ENCODE measurements at regions not wholly inside any gene's neighbourhood (a gene's known extent, or its start where the extent isn't known, plus 50 kb on each side); places are given as distances from the start of the nearest gene placed in this dataset.
"Not testable (repeated sequence)": the region's sequence is repeated elsewhere in the genome, so short reads cannot be mapped to it uniquely, and the experiment has no call there.

DNA sequence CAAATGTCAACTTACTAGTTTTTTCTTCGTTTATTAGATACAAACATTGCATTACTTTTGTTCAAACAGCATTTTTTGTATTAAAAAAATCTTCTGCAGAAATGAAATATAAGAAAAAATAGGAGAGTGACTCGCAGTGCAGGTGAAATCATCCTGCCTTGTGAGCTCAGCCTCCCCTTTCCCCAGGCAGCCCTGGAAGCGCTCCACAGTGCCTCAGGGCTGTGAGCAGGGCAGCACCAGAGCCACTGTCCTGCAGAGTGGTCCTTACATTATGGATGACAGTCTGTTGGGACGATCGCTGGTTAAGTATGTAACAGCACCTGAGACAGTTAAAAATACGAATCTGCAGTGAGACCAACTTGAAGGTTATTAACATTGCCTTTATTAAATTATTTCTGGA, 695.4 kb upstream of the POM121L12 start:
- Histone ChIP-seq H3K4me3 (ENCODE audit: low read length) (no peak overlapping the region), H3K4me1 (ENCODE audit: control insufficient read depth, low read depth, low read length) (no peaks in the 10 kb centered on the region), H3K9ac (ENCODE audit: low read length) (no peak overlapping the region), H3K27ac (ENCODE audit: low read length) (no peak overlapping the region), H3K36me3 (ENCODE audit: control insufficient read depth, low read depth, low read length) (no peaks in the 10 kb centered on the region), H3K9me3 (ENCODE audit: control insufficient read depth, low read depth, low read length) (no peaks in the 10 kb centered on the region), H3K27me3 (ENCODE audit: control insufficient read depth, insufficient read depth, low read length) (no peaks in the 10 kb centered on the region)

DNA sequence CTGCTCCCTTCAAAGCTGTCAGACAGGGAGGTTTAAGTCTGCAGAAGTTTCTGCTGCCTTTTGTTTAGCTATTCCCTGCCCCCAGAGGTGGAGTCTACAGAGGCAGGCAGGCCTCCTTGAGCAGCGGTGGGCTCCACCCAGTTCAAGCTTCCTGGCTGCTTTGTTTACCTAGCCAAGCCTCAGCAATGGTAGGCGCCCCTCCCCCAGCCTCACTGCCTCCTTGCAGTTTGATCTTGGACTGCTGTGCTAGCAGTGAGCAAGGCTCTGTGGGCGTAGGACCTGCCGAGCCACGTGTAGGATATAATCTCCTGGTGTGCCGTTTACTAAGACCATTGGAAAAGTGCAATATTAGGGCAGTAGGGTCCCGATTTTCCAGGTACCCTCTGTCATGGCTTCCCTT, 707.1 kb upstream of the POM121L12 start:
- not testable (repeated sequence) for H3K27me3 ChIP-seq (ENCODE audit: control insufficient read depth, insufficient read depth, low read length); H3K9me3 ChIP-seq (ENCODE audit: control insufficient read depth, low read depth, low read length); H3K4me3 ChIP-seq (ENCODE audit: low read length); H3K36me3 ChIP-seq (ENCODE audit: control insufficient read depth, low read depth, low read length); H3K27ac ChIP-seq (ENCODE audit: low read length); H3K4me1 ChIP-seq (ENCODE audit: control insufficient read depth, low read depth, low read length); H3K9ac ChIP-seq (ENCODE audit: low read length)

DNA sequence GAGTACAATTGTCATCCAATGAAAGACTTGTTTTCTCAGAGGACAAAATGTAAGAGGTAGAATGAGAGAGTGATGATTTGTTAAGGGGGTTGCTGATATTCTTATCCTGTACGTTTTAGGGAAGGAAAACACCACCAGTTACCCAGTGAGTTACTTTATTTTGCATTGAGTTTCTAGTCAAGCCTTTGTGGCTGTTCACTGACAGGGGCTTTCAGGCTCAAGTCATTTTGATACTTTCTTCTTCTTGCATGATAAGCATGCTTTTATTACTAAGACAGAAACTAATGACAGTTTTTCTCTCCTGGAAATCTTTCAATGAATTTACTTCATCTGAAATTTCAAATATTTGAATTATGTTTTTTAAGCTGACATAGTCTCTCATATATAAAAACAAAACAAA, 710.2 kb upstream of the POM121L12 start:
- no peaks in the 10 kb centered on the region for H3K9me3 ChIP-seq (ENCODE audit: control insufficient read depth, low read depth, low read length)
- H3K36me3 ChIP-seq (ENCODE audit: control insufficient read depth, low read depth, low read length): no peaks in the 10 kb centered on the region
- no peak overlapping the region for H3K27ac ChIP-seq (ENCODE audit: low read length)
- H3K4me1 ChIP-seq (ENCODE audit: control insufficient read depth, low read depth, low read length): no peaks in the 10 kb centered on the region
- H3K27me3 ChIP-seq (ENCODE audit: control insufficient read depth, insufficient read depth, low read length): no peaks in the 10 kb centered on the region
- H3K4me3 ChIP-seq (ENCODE audit: low read length): no peak overlapping the region
- no peak overlapping the region for H3K9ac ChIP-seq (ENCODE audit: low read length)

DNA sequence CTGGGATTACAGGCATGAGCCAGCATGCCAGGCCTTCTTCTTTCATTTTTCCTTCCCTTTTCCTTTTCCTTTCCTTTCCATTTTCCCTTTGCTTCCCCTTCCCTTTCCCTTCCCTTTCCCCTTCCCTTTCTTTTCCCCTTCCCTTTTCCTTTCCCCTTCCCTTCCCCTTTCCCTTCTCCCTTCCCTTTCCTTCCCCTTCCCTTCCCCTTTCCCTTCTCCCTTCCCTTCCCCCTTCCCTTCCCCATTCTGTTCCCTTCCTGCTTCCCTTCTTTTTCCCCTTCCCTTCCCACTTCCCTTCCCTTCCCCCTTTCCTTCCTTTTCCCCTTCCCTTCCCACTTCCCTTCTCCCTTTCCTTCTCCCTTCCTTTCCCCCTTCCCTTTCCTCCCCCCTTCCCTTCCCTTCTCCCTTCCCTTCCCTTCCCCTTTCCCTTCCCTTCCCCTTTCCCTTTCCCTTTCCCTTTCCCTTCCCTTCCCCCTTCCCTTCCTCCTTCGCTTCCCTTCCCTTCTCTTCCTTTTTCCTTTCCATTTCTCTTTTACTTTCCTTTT, 712.2 kb upstream of the POM121L12 start:
- Histone ChIP-seq H3K9me3 (ENCODE audit: control insufficient read depth, low read depth, low read length) (no peaks in the 10 kb centered on the region), H3K27me3 (ENCODE audit: control insufficient read depth, insufficient read depth, low read length) (no peaks in the 10 kb centered on the region), H3K4me3 (ENCODE audit: low read length) (no peak overlapping the region), H3K9ac (ENCODE audit: low read length) (no peak overlapping the region), H3K4me1 (ENCODE audit: control insufficient read depth, low read depth, low read length) (no peaks in the 10 kb centered on the region), H3K36me3 (ENCODE audit: control insufficient read depth, low read depth, low read length) (no peaks in the 10 kb centered on the region), H3K27ac (ENCODE audit: low read length) (no peak overlapping the region)

DNA sequence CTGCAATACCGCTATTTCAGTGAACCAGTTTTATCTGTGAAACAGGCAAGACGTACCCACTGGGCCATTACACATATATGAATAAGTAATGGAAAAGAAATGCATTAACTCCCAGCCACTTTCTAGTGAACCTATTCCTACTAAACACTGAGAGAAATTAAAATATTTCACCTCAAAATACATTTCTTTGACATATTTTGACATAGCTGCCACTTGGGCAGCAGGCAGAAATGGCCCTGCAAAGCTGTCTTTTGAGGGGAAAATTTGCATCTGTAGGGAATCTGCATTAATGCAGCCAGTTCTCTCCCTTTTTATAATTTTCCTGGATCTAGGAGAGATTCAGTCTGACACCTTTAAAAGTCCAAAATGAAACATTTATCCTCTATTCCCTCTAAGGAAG, 714.8 kb upstream of the POM121L12 start:
- Histone ChIP-seq H3K36me3 (ENCODE audit: control insufficient read depth, low read depth, low read length) (no peaks in the 10 kb centered on the region), H3K9ac (ENCODE audit: low read length) (no peak overlapping the region), H3K9me3 (ENCODE audit: control insufficient read depth, low read depth, low read length) (no peaks in the 10 kb centered on the region), H3K4me3 (ENCODE audit: low read length) (no peak overlapping the region), H3K27ac (ENCODE audit: low read length) (no peak overlapping the region), H3K27me3 (ENCODE audit: control insufficient read depth, insufficient read depth, low read length) (no peaks in the 10 kb centered on the region), H3K4me1 (ENCODE audit: control insufficient read depth, low read depth, low read length) (no peaks in the 10 kb centered on the region)

DNA sequence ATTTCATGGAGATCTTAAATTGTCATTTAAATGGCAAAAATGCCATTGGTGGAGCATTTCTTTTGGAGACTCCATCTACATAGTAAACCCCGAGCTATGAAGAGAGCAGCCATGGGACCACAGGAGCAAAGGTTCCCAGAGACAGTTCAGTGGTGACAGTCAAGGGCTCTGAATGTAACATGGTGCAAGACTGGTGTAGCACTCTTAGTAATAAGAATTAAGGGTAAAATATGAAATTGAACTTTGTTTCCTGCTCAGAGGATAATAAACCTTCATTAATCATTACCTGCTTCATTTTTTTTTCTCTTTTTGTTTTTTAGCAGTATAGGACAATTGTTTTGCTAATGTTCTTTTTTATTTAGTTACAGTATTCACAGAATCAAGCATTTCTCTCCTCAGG, 717.5 kb upstream of the POM121L12 start:
- no peak overlapping the region for H3K4me3 ChIP-seq (ENCODE audit: low read length)
- no peak overlapping the region for H3K9ac ChIP-seq (ENCODE audit: low read length)
- no peak overlapping the region for H3K27ac ChIP-seq (ENCODE audit: low read length)

DNA sequence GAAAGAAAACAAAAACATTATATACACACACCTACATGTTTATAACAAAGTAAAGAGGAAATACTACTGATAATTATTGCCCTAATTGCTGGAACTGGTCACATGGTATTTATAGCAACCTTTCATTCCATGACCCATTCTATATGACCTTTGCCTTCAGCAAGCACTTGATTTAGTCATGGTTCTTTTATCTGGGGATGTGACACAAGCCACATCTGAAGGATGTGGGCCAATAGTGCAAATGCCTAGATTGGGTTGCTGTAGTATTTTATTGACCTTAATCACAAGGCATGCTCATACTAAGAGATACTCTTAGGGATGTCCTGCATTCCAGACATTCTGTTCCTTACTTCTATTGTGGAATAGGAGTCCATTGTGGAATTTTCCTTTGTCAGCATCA, 723.5 kb upstream of the POM121L12 start:
- H3K9ac ChIP-seq (ENCODE audit: low read length): no peak overlapping the region
- no peaks in the 10 kb centered on the region for H3K27me3 ChIP-seq (ENCODE audit: control insufficient read depth, insufficient read depth, low read length)
- H3K4me1 ChIP-seq (ENCODE audit: control insufficient read depth, low read depth, low read length): no peaks in the 10 kb centered on the region
- H3K27ac ChIP-seq (ENCODE audit: low read length): no peak overlapping the region
- no peaks in the 10 kb centered on the region for H3K36me3 ChIP-seq (ENCODE audit: control insufficient read depth, low read depth, low read length)
- no peak overlapping the region for H3K4me3 ChIP-seq (ENCODE audit: low read length)
- H3K9me3 ChIP-seq (ENCODE audit: control insufficient read depth, low read depth, low read length): no peaks in the 10 kb centered on the region

More for the DNA sequence above, 717.5 kb upstream of the POM121L12 start:
- Histone ChIP-seq H3K27me3 (ENCODE audit: control insufficient read depth, insufficient read depth, low read length) (no peaks in the 10 kb centered on the region), H3K36me3 (ENCODE audit: control insufficient read depth, low read depth, low read length) (no peaks in the 10 kb centered on the region), H3K9me3 (ENCODE audit: control insufficient read depth, low read depth, low read length) (no peaks in the 10 kb centered on the region), H3K4me1 (ENCODE audit: control insufficient read depth, low read depth, low read length) (no peaks in the 10 kb centered on the region)

DNA sequence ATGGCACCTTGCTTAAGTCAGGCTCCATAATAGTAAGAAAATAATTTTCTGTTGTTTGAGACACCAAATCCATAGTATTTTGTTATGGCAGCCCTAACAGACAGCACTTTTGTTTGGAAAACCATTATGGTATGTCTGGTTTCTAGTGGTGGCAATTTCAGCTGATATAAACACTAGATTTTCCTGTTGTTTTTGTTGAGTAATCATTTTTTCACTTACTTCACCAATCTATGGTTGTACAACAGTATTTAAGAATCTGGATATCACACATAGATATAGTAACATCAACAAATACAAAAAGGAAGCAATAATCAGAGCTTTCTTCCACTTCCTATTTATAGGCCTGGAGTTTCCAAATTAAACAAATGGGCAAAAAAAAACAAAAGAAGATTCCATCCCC, 725.8 kb upstream of the POM121L12 start:
- no peak overlapping the region for H3K27ac ChIP-seq (ENCODE audit: low read length)
- H3K4me3 ChIP-seq (ENCODE audit: low read length): no peak overlapping the region
- no peaks in the 10 kb centered on the region for H3K4me1 ChIP-seq (ENCODE audit: control insufficient read depth, low read depth, low read length)
- no peaks in the 10 kb centered on the region for H3K27me3 ChIP-seq (ENCODE audit: control insufficient read depth, insufficient read depth, low read length)
- no peaks in the 10 kb centered on the region for H3K9me3 ChIP-seq (ENCODE audit: control insufficient read depth, low read depth, low read length)
- no peaks in the 10 kb centered on the region for H3K36me3 ChIP-seq (ENCODE audit: control insufficient read depth, low read depth, low read length)
- H3K9ac ChIP-seq (ENCODE audit: low read length): no peak overlapping the region

DNA sequence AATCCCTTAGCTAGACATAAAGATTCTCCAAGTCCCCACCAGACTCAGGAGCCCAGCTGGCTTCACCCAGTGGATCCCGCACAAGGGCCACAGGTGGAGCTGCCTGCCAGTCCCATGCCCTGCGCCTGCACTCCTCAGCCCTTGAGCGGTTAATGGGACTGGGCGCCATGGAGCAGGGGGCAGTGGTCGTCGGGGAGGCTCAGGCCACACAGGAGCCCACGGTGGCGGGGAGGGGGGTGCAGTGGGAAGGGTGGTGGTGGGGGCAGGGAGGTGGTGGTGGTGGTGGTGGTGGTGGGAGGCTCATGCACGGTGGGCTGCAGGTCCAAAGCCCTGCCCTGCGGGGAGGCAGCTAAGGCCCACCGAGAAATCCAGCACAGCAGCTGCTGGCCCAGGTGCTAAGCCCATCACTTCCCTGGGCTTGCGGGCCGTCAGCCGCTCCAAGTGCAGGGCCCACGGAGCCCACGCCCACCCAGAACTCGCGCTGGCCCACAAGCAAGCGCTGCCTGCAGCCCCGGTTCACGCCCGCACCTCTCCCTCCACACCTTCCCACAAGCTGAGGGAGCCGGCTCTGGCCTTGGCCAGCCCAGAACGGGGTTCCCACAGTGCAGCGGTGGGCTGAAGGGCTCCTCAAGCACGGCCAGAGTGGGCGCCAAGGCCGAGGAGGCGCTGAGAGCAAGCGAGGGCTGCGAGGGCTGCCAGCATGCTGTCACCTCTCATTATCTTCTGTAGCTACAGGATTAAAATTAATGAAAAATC, 732.5 kb upstream of the POM121L12 start:
- no peak overlapping the region for H3K9ac ChIP-seq (ENCODE audit: low read length)
- no peaks in the 10 kb centered on the region for H3K9me3 ChIP-seq (ENCODE audit: control insufficient read depth, low read depth, low read length)
- no peaks in the 10 kb centered on the region for H3K27me3 ChIP-seq (ENCODE audit: control insufficient read depth, insufficient read depth, low read length)

DNA sequence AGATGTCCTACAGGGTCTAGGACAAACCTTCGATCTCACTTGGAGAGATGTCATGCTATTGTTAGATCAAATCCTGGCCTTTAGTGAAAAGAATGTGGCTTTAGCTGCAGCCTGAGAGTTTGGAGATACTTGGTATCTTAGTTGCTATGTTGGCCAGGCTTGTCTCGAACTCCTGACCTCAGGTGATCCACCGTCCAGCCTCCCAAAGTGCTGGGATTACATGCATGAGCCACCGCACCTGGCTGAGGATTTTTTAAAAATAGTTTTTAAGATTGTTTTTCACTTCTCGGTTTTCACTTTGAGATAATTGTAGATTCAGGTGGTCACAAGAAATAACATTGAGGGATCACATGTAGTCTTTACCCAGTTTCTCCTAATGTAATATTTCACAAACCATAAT, 738.3 kb upstream of the POM121L12 start:
- no peaks in the 10 kb centered on the region for H3K4me1 ChIP-seq (ENCODE audit: control insufficient read depth, low read depth, low read length)
- H3K4me3 ChIP-seq (ENCODE audit: low read length): no peak overlapping the region
- no peaks in the 10 kb centered on the region for H3K36me3 ChIP-seq (ENCODE audit: control insufficient read depth, low read depth, low read length)
- no peaks in the 10 kb centered on the region for H3K9me3 ChIP-seq (ENCODE audit: control insufficient read depth, low read depth, low read length)
- no peak overlapping the region for H3K27ac ChIP-seq (ENCODE audit: low read length)
- H3K9ac ChIP-seq (ENCODE audit: low read length): no peak overlapping the region
- no peaks in the 10 kb centered on the region for H3K27me3 ChIP-seq (ENCODE audit: control insufficient read depth, insufficient read depth, low read length)

More for the DNA sequence above, 732.5 kb upstream of the POM121L12 start:
- Histone ChIP-seq H3K27ac (ENCODE audit: low read length) (no peak overlapping the region), H3K4me1 (ENCODE audit: control insufficient read depth, low read depth, low read length) (no peaks in the 10 kb centered on the region), H3K4me3 (ENCODE audit: low read length) (no peak overlapping the region), H3K36me3 (ENCODE audit: control insufficient read depth, low read depth, low read length) (no peaks in the 10 kb centered on the region)

DNA sequence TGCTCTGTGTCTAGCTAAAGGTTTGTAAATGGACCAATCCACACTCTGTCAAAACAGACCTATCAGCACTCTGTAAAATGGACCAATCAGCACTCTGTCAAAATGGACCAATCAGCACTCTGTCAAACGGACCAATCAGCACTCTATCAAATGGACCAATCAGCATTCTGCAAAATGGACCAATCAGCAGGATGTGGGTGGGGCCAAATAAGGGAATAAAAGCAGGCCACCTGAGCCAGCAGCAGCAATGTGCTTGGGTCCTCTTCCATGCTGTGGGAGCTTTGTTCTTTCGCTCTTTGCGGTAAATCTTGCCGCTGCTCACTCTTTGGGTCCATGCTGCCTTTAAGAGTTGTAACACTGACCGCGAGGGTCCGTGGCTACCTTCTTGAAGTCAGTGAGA, 740.5 kb upstream of the POM121L12 start:
- no peaks in the 10 kb centered on the region for H3K36me3 ChIP-seq (ENCODE audit: control insufficient read depth, low read depth, low read length)
- no peaks in the 10 kb centered on the region for H3K9me3 ChIP-seq (ENCODE audit: control insufficient read depth, low read depth, low read length)
- H3K9ac ChIP-seq (ENCODE audit: low read length): no peak overlapping the region
- no peak overlapping the region for H3K27ac ChIP-seq (ENCODE audit: low read length)
- H3K4me3 ChIP-seq (ENCODE audit: low read length): no peak overlapping the region
- no peaks in the 10 kb centered on the region for H3K4me1 ChIP-seq (ENCODE audit: control insufficient read depth, low read depth, low read length)
- H3K27me3 ChIP-seq (ENCODE audit: control insufficient read depth, insufficient read depth, low read length): no peaks in the 10 kb centered on the region

DNA sequence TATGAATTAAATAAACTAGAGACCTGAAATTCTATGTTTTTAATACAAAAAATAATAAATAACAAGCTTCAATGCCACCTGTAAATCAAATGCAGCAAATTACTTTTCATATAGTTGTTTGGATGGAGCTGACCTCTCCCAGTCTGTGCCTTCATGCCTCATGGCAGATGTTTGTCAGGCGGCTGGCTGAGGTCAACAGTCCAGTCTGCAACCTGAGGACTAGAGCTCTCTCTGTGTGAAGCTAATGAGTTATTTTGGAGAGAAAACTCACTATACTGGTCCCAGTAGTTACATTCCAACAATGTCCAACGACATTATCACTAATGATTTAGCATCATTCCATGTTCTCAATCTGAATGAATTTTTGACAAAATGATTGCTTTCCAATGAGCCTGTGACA, 746.2 kb upstream of the POM121L12 start:
- Histone ChIP-seq H3K27ac (ENCODE audit: low read length) (no peak overlapping the region), H3K27me3 (ENCODE audit: control insufficient read depth, insufficient read depth, low read length) (no peaks in the 10 kb centered on the region), H3K9ac (ENCODE audit: low read length) (no peak overlapping the region), H3K36me3 (ENCODE audit: control insufficient read depth, low read depth, low read length) (no peaks in the 10 kb centered on the region), H3K4me1 (ENCODE audit: control insufficient read depth, low read depth, low read length) (no peaks in the 10 kb centered on the region), H3K4me3 (ENCODE audit: low read length) (no peak overlapping the region), H3K9me3 (ENCODE audit: control insufficient read depth, low read depth, low read length) (no peaks in the 10 kb centered on the region)

Measured in iPS-18a (cell line).